ENCODE measurements at regions not wholly inside any gene's neighbourhood (a gene's known extent, or its start where the extent isn't known, plus 50 kb on each side); places are given as distances from the start of the nearest gene placed in this dataset.

GRCh38 chr18:34115409-34116081 is 109.2 kb downstream of the NOL4 start:
- intact Hi-C loops (cut with micrococcal nuclease), result no loop called here
- BruUV-seq (replicated peaks), result no TSS peak

More at GRCh38 chr18:34115409-34116081, 109.2 kb downstream of the NOL4 start:
- Histone ChIP-seq H3K4me2 (ENCODE audit: insufficient read depth, low read length) (no peak overlapping the region), H3K9me3 (replicated peaks; ENCODE audit: control insufficient read depth, insufficient read depth, low read length) (no peaks in the 10 kb centered on the region), H2AFZ (ENCODE audit: low read depth, low read length) (no peak overlapping the region), H3K9ac (replicated peaks; ENCODE audit: extremely low read depth, insufficient read depth, low read length) (no peak overlapping the region), H3K27me3 (ENCODE audit: control insufficient read depth in 2 of 2, insufficient read depth in 2 of 2, low read length in 2 of 2) (peaks cover 0 to 3% of the 10 kb centered on the region in 2 experiments), H3K4me3 (replicated peaks in 1 of 3; ENCODE audit: insufficient read depth in 1 of 3, low read depth in 1 of 3, low read length in 3 of 3) (no peak overlapping the region), H3K36me3 (ENCODE audit: control insufficient read depth in 2 of 2, extremely low read depth in 1 of 2, insufficient read depth in 2 of 2, low read length in 2 of 2) (no peaks in the 10 kb centered on the region), H3K4me1 (ENCODE audit: control insufficient read depth, extremely low read depth, insufficient read depth, low read length) (no peaks in the 10 kb centered on the region), H4K20me1 (replicated peaks; ENCODE audit: control insufficient read depth, extremely low read depth, insufficient read depth, low read length) (no peaks in the 10 kb centered on the region), H3K27ac (ENCODE audit: insufficient read depth, low read depth, low read length) (no peak overlapping the region), H3K9me1 (replicated peaks; ENCODE audit: control insufficient read depth, extremely low read depth, insufficient read depth, low read length) (no peaks in the 10 kb centered on the region), H3K79me2 (ENCODE audit: control insufficient read depth, insufficient read depth, low read length) (no peaks in the 10 kb centered on the region)
- ChIA-PET CTCF (interaction anchor here (1.2 kb wide), 1 partner anchor 15 kb away, joined by 4 read pairs; no protein-coding TSS in a partner anchor), POLR2A (no interaction called here)
- DNase-seq (ENCODE audit: low read depth, low spot score) (no peak), FAIRE-seq (no peak)
- TF ChIP-seq FOS (IDR thresholded peaks at IDR 0.05; ENCODE audit: borderline replicate concordance, insufficient read depth, low read length), result no peak
- TF ChIP-seq CTCF (IDR thresholded peaks at IDR 0.05; ENCODE audit: extremely low read depth in 1 of 2, insufficient read depth in 1 of 2, low read depth in 1 of 2, low read length in 2 of 2), result no peak
- TF ChIP-seq JUN (IDR thresholded peaks at IDR 0.05; ENCODE audit: borderline replicate concordance, insufficient read depth, insufficient read length, low read depth), result no peak
- no peak for TF ChIP-seq MYC (IDR thresholded peaks at IDR 0.05; ENCODE audit: low read depth, low read length)
- TF ChIP-seq MAX (IDR thresholded peaks at IDR 0.05; ENCODE audit: insufficient read depth, insufficient read length), result no peak
- no peak for TF ChIP-seq POLR2AphosphoS5 (IDR thresholded peaks at IDR 0.05; ENCODE audit: insufficient read depth, low read depth, low read length)
- TF ChIP-seq EZH2 (IDR thresholded peaks at IDR 0.05; ENCODE audit: borderline replicate concordance, low read depth, low read length, severe bottlenecking), result no peak
- no peak for TF ChIP-seq GATA2 (IDR thresholded peaks at IDR 0.05; ENCODE audit: insufficient read depth, insufficient read length, low read depth, low read length)
- TF ChIP-seq POLR2A (IDR thresholded peaks at IDR 0.05; ENCODE audit: low read depth, low read length), result no peak
- dilution Hi-C loops (cut with MboI; ENCODE audit: extremely low pct_ligation_motif_present, low sequenced_read_pairs), result no loop called here

Data from endothelial cell of umbilical vein (primary cell).